ENCODE measurements at regions not wholly inside any gene's neighbourhood (a gene's known extent, or its start where the extent isn't known, plus 50 kb on each side); places are given as distances from the start of the nearest gene placed in this dataset.
"Not testable (repeated sequence)": the region's sequence is repeated elsewhere in the genome, so short reads cannot be mapped to it uniquely, and the experiment has no call there.

- not testable (repeated sequence) for H3K4me1 ChIP-seq (ENCODE audit: control insufficient read depth, insufficient read depth, low read length, poor library complexity, severe bottlenecking); H3K36me3 ChIP-seq (ENCODE audit: control insufficient read depth, insufficient read depth, low read length); H3K27ac ChIP-seq (ENCODE audit: low read depth, low read length, severe bottlenecking); H3K4me3 ChIP-seq (ENCODE audit: extremely low read depth, insufficient read depth, low read length, poor library complexity, severe bottlenecking); H3K9me3 ChIP-seq (ENCODE audit: control insufficient read depth, low read length)
- WGBS, 2 experiments (ENCODE audit: insufficient coverage in 2 of 2), result no CpG with 5 or more reads among the region's 10 CpGs
Observed at GRCh38 chr21:6461358-6461757, 4060.0 kb upstream of the TPTE start.

- H3K4me3 ChIP-seq (ENCODE audit: extremely low read depth, insufficient read depth, low read length, poor library complexity, severe bottlenecking); H3K27ac ChIP-seq (ENCODE audit: low read depth, low read length, severe bottlenecking); H3K36me3 ChIP-seq (ENCODE audit: control insufficient read depth, insufficient read depth, low read length); H3K9me3 ChIP-seq (ENCODE audit: control insufficient read depth, low read length); H3K4me1 ChIP-seq (ENCODE audit: control insufficient read depth, insufficient read depth, low read length, poor library complexity, severe bottlenecking): not testable (repeated sequence)
- no CpG with 5 or more reads among the region's 11 CpGs for WGBS, 2 experiments (ENCODE audit: insufficient coverage in 2 of 2)
Observed at GRCh38 chr21:6464419-6464818, 4057.0 kb upstream of the TPTE start.

GRCh38 chr21:6466081-6466698 is 4055.2 kb upstream of the TPTE start:
- not testable (repeated sequence) for H3K36me3 ChIP-seq (ENCODE audit: control insufficient read depth, insufficient read depth, low read length); H3K4me3 ChIP-seq (ENCODE audit: extremely low read depth, insufficient read depth, low read length, poor library complexity, severe bottlenecking); H3K4me1 ChIP-seq (ENCODE audit: control insufficient read depth, insufficient read depth, low read length, poor library complexity, severe bottlenecking); H3K9me3 ChIP-seq (ENCODE audit: control insufficient read depth, low read length); H3K27ac ChIP-seq (ENCODE audit: low read depth, low read length, severe bottlenecking)
- no CpG with 5 or more reads among the region's 62 CpGs for WGBS, 2 experiments (ENCODE audit: insufficient coverage in 2 of 2)

- H3K4me1 ChIP-seq (ENCODE audit: control insufficient read depth, insufficient read depth, low read length, poor library complexity, severe bottlenecking); H3K27ac ChIP-seq (ENCODE audit: low read depth, low read length, severe bottlenecking); H3K9me3 ChIP-seq (ENCODE audit: control insufficient read depth, low read length); H3K4me3 ChIP-seq (ENCODE audit: extremely low read depth, insufficient read depth, low read length, poor library complexity, severe bottlenecking); H3K36me3 ChIP-seq (ENCODE audit: control insufficient read depth, insufficient read depth, low read length): not testable (repeated sequence)
- no CpG with 5 or more reads among the region's 33 CpGs for WGBS, 2 experiments (ENCODE audit: insufficient coverage in 2 of 2)
Observed at GRCh38 chr21:6466707-6467106, 4054.7 kb upstream of the TPTE start.

GRCh38 chr21:6467189-6467774 is 4054.1 kb upstream of the TPTE start:
- H3K9me3 ChIP-seq (ENCODE audit: control insufficient read depth, low read length); H3K27ac ChIP-seq (ENCODE audit: low read depth, low read length, severe bottlenecking); H3K36me3 ChIP-seq (ENCODE audit: control insufficient read depth, insufficient read depth, low read length); H3K4me1 ChIP-seq (ENCODE audit: control insufficient read depth, insufficient read depth, low read length, poor library complexity, severe bottlenecking); H3K4me3 ChIP-seq (ENCODE audit: extremely low read depth, insufficient read depth, low read length, poor library complexity, severe bottlenecking): not testable (repeated sequence)
- no CpG with 5 or more reads among the region's 60 CpGs for WGBS, 2 experiments (ENCODE audit: insufficient coverage in 2 of 2)

GRCh38 chr21:6467907-6468306 is 4053.5 kb upstream of the TPTE start:
- not testable (repeated sequence) for H3K4me3 ChIP-seq (ENCODE audit: extremely low read depth, insufficient read depth, low read length, poor library complexity, severe bottlenecking); H3K9me3 ChIP-seq (ENCODE audit: control insufficient read depth, low read length); H3K4me1 ChIP-seq (ENCODE audit: control insufficient read depth, insufficient read depth, low read length, poor library complexity, severe bottlenecking); H3K36me3 ChIP-seq (ENCODE audit: control insufficient read depth, insufficient read depth, low read length); H3K27ac ChIP-seq (ENCODE audit: low read depth, low read length, severe bottlenecking)
- no CpG with 5 or more reads among the region's 55 CpGs for WGBS, 2 experiments (ENCODE audit: insufficient coverage in 2 of 2)

- H3K27ac ChIP-seq (ENCODE audit: low read depth, low read length, severe bottlenecking); H3K9me3 ChIP-seq (ENCODE audit: control insufficient read depth, low read length); H3K4me1 ChIP-seq (ENCODE audit: control insufficient read depth, insufficient read depth, low read length, poor library complexity, severe bottlenecking); H3K36me3 ChIP-seq (ENCODE audit: control insufficient read depth, insufficient read depth, low read length); H3K4me3 ChIP-seq (ENCODE audit: extremely low read depth, insufficient read depth, low read length, poor library complexity, severe bottlenecking): not testable (repeated sequence)
- WGBS, 2 experiments (ENCODE audit: insufficient coverage in 2 of 2), result no CpG with 5 or more reads among the region's 34 CpGs
Observed at GRCh38 chr21:6468331-6468860, 4053.0 kb upstream of the TPTE start.

- H3K36me3 ChIP-seq (ENCODE audit: control insufficient read depth, insufficient read depth, low read length); H3K4me3 ChIP-seq (ENCODE audit: extremely low read depth, insufficient read depth, low read length, poor library complexity, severe bottlenecking); H3K4me1 ChIP-seq (ENCODE audit: control insufficient read depth, insufficient read depth, low read length, poor library complexity, severe bottlenecking); H3K9me3 ChIP-seq (ENCODE audit: control insufficient read depth, low read length); H3K27ac ChIP-seq (ENCODE audit: low read depth, low read length, severe bottlenecking): not testable (repeated sequence)
- no CpG with 5 or more reads among the region's 25 CpGs for WGBS, 2 experiments (ENCODE audit: insufficient coverage in 2 of 2)
Observed at GRCh38 chr21:6474250-6474968, 4047.0 kb upstream of the TPTE start.

- WGBS, 2 experiments (ENCODE audit: insufficient coverage in 2 of 2), result no CpG with 5 or more reads among the region's 17 CpGs
Observed at GRCh38 chr21:6481116-6481515, 4040.3 kb upstream of the TPTE start.

GRCh38 chr21:6482616-6483015 is 4038.8 kb upstream of the TPTE start:
- not testable (repeated sequence) for H3K36me3 ChIP-seq (ENCODE audit: control insufficient read depth, insufficient read depth, low read length); H3K27ac ChIP-seq (ENCODE audit: low read depth, low read length, severe bottlenecking); H3K4me1 ChIP-seq (ENCODE audit: control insufficient read depth, insufficient read depth, low read length, poor library complexity, severe bottlenecking); H3K4me3 ChIP-seq (ENCODE audit: extremely low read depth, insufficient read depth, low read length, poor library complexity, severe bottlenecking); H3K9me3 ChIP-seq (ENCODE audit: control insufficient read depth, low read length)
- no CpG with 5 or more reads among the region's 3 CpGs for WGBS, 2 experiments (ENCODE audit: insufficient coverage in 2 of 2)

More at GRCh38 chr21:6481116-6481515, 4040.3 kb upstream of the TPTE start:
- not testable (repeated sequence) for H3K9me3 ChIP-seq (ENCODE audit: control insufficient read depth, low read length); H3K36me3 ChIP-seq (ENCODE audit: control insufficient read depth, insufficient read depth, low read length); H3K4me1 ChIP-seq (ENCODE audit: control insufficient read depth, insufficient read depth, low read length, poor library complexity, severe bottlenecking); H3K27ac ChIP-seq (ENCODE audit: low read depth, low read length, severe bottlenecking); H3K4me3 ChIP-seq (ENCODE audit: extremely low read depth, insufficient read depth, low read length, poor library complexity, severe bottlenecking)

GRCh38 chr21:6483645-6484044 is 4037.7 kb upstream of the TPTE start:
- not testable (repeated sequence) for H3K36me3 ChIP-seq (ENCODE audit: control insufficient read depth, insufficient read depth, low read length); H3K4me3 ChIP-seq (ENCODE audit: extremely low read depth, insufficient read depth, low read length, poor library complexity, severe bottlenecking); H3K27ac ChIP-seq (ENCODE audit: low read depth, low read length, severe bottlenecking); H3K4me1 ChIP-seq (ENCODE audit: control insufficient read depth, insufficient read depth, low read length, poor library complexity, severe bottlenecking); H3K9me3 ChIP-seq (ENCODE audit: control insufficient read depth, low read length)
- WGBS, 2 experiments (ENCODE audit: insufficient coverage in 2 of 2), result no CpG with 5 or more reads among the region's 4 CpGs
